ENCODE measurements at regions not wholly inside any gene's neighbourhood (a gene's known extent, or its start where the extent isn't known, plus 50 kb on each side); places are given as distances from the start of the nearest gene placed in this dataset.

GRCh38 chr4:62302710-62303109 lies 1102.6 kb downstream of the ADGRL3 start:
- no peak for DNase-seq
- Histone ChIP-seq H3K9me3 (ENCODE audit: control insufficient read depth in 2 of 3, insufficient read depth in 1 of 3, low read length in 3 of 3) (peaks cover 0 to 6% (median 2%) of the 10 kb centered on the region in 3 donors), H3K9ac (ENCODE audit: low read length in 3 of 3) (no peak overlapping the region), H3K27ac (ENCODE audit: low read depth in 2 of 2, low read length in 2 of 2) (no peak overlapping the region), H3K4me1 (ENCODE audit: control insufficient read depth in 2 of 3, insufficient read depth in 2 of 3, low read depth in 1 of 3, low read length in 3 of 3) (no peaks in the 10 kb centered on the region), H3K36me3 (ENCODE audit: control insufficient read depth in 2 of 3, insufficient read depth in 3 of 3, low read length in 3 of 3) (no peaks in the 10 kb centered on the region), H3K27me3 (ENCODE audit: control insufficient read depth, insufficient read depth, low read length) (no peaks in the 10 kb centered on the region), H3K4me3 (ENCODE audit: low read length in 3 of 3) (no peak overlapping the region)
- intact Hi-C loops (cut with DNase I) = no loop called here
- no peak for FAIRE-seq
- TF ChIP-seq, protein P1, sequence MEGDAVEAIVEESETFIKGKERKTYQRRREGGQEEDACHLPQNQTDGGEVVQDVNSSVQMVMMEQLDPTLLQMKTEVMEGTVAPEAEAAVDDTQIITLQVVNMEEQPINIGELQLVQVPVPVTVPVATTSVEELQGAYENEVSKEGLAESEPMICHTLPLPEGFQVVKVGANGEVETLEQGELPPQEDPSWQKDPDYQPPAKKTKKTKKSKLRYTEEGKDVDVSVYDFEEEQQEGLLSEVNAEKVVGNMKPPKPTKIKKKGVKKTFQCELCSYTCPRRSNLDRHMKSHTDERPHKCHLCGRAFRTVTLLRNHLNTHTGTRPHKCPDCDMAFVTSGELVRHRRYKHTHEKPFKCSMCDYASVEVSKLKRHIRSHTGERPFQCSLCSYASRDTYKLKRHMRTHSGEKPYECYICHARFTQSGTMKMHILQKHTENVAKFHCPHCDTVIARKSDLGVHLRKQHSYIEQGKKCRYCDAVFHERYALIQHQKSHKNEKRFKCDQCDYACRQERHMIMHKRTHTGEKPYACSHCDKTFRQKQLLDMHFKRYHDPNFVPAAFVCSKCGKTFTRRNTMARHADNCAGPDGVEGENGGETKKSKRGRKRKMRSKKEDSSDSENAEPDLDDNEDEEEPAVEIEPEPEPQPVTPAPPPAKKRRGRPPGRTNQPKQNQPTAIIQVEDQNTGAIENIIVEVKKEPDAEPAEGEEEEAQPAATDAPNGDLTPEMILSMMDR (IDR thresholded peaks at IDR 0.05; ENCODE audit: borderline replicate concordance, extremely low read depth, insufficient read depth) = no peak

DNA sequence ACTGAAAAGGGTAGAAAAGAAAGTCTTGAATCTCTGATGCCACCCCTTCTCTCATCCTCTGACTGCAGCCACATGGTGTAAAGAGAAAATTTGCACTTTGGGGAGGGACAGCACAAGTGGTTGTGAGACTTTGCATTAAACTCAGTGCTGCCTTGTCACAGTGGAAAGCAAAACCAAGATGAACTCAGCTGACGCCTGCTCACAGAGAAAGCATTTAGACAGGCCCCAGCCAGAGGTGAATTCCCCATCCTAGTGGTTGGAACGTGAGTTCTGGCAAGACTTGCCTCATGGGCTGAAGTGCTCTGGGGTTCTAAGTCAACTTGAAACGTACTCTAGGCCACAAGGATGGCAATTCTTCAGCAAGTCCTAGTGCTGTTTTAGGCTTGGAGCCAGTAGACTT lies 1101.4 kb downstream of the ADGRL3 start:
- intact Hi-C loops (cut with DNase I) = no loop called here
- Histone ChIP-seq H3K4me3 (ENCODE audit: low read length in 3 of 3) (no peak overlapping the region), H3K27ac (ENCODE audit: low read depth in 2 of 2, low read length in 2 of 2) (no peak overlapping the region), H3K9ac (ENCODE audit: low read length in 3 of 3) (no peak overlapping the region), H3K36me3 (ENCODE audit: control insufficient read depth in 2 of 3, insufficient read depth in 3 of 3, low read length in 3 of 3) (no peaks in the 10 kb centered on the region), H3K4me1 (ENCODE audit: control insufficient read depth in 2 of 3, insufficient read depth in 2 of 3, low read depth in 1 of 3, low read length in 3 of 3) (no peaks in the 10 kb centered on the region), H3K9me3 (ENCODE audit: control insufficient read depth in 2 of 3, insufficient read depth in 1 of 3, low read length in 3 of 3) (peaks cover 0 to 2% (median 0%) of the 10 kb centered on the region in 3 donors), H3K27me3 (ENCODE audit: control insufficient read depth, insufficient read depth, low read length) (no peaks in the 10 kb centered on the region)
- TF ChIP-seq, protein P1 (IDR thresholded peaks at IDR 0.05; ENCODE audit: borderline replicate concordance, extremely low read depth, insufficient read depth) = no peak
- DNase-seq (no peak), FAIRE-seq (no peak)

DNA sequence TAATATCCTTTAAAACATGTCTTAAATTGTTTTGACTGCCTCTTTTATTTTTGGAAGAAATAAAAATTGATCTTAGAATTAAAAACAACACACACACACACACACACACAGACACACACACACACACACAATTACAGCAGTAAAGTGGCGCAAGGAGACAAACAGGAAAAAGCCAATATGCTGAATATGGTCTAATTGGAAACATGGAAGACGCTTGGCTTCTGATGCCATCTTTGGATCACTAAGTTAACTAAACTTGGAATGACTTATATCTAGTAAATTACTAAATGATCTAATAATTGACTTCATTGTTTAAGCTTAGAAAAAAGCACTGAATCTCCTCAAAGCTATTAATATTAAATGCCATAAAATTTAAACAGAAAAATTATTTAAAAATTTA lies 1093.4 kb downstream of the ADGRL3 start:
- H3K36me3 ChIP-seq (ENCODE audit: control insufficient read depth in 2 of 3, insufficient read depth in 3 of 3, low read length in 3 of 3) = no peaks in the 10 kb centered on the region
- TF ChIP-seq, protein P1 (IDR thresholded peaks at IDR 0.05; ENCODE audit: borderline replicate concordance, extremely low read depth, insufficient read depth) = no peak
- FAIRE-seq = no peak
- no peak overlapping the region for H3K4me3 ChIP-seq (ENCODE audit: low read length in 3 of 3)
- H3K27me3 ChIP-seq (ENCODE audit: control insufficient read depth, insufficient read depth, low read length) = no peaks in the 10 kb centered on the region
- no peak overlapping the region for H3K9ac ChIP-seq (ENCODE audit: low read length in 3 of 3)
- no peak overlapping the region for H3K27ac ChIP-seq (ENCODE audit: low read depth in 2 of 2, low read length in 2 of 2)
- no peaks in the 10 kb centered on the region for H3K9me3 ChIP-seq (ENCODE audit: control insufficient read depth in 2 of 3, insufficient read depth in 1 of 3, low read length in 3 of 3)
- DNase-seq = no peak
- H3K4me1 ChIP-seq (ENCODE audit: control insufficient read depth in 2 of 3, insufficient read depth in 2 of 3, low read depth in 1 of 3, low read length in 3 of 3) = no peaks in the 10 kb centered on the region
- intact Hi-C loops (cut with DNase I) = no loop called here

GRCh38 chr4:62292911-62293310 lies 1092.8 kb downstream of the ADGRL3 start:
- DNase-seq (no peak), FAIRE-seq (no peak)
- no peaks in the 10 kb centered on the region for H3K36me3 ChIP-seq (ENCODE audit: control insufficient read depth in 2 of 3, insufficient read depth in 3 of 3, low read length in 3 of 3)

More at GRCh38 chr4:62292911-62293310, 1092.8 kb downstream of the ADGRL3 start:
- Histone ChIP-seq H3K27ac (ENCODE audit: low read depth in 2 of 2, low read length in 2 of 2) (no peak overlapping the region), H3K4me3 (ENCODE audit: low read length in 3 of 3) (no peak overlapping the region), H3K27me3 (ENCODE audit: control insufficient read depth, insufficient read depth, low read length) (no peaks in the 10 kb centered on the region), H3K9ac (ENCODE audit: low read length in 3 of 3) (no peak overlapping the region), H3K4me1 (ENCODE audit: control insufficient read depth in 2 of 3, insufficient read depth in 2 of 3, low read depth in 1 of 3, low read length in 3 of 3) (no peaks in the 10 kb centered on the region), H3K9me3 (ENCODE audit: control insufficient read depth in 2 of 3, insufficient read depth in 1 of 3, low read length in 3 of 3) (no peaks in the 10 kb centered on the region)
- TF ChIP-seq, protein P1 (IDR thresholded peaks at IDR 0.05; ENCODE audit: borderline replicate concordance, extremely low read depth, insufficient read depth) = no peak
- intact Hi-C loops (cut with DNase I) = no loop called here
